ENCODE measurements at regions not wholly inside any gene's neighbourhood (a gene's known extent, or its start where the extent isn't known, plus 50 kb on each side); places are given as distances from the start of the nearest gene placed in this dataset.

DNA sequence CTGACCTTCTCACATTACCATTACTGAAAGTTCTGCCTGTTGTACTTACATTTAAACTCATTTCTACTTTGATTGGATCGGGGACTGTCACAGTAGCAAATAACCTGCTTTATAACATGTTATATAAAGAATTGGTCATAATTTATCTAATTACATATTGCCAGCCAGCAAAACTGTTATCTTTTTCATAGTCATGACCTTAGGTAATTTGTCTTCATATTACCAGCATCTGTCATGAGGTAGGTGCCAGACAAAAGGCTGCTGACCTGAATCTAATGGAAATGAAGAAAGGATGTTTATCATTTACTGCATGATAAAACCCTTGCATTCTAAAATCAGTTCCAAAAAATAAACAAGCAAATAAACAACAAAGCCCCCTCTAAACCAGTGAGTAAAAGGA, 89.4 kb upstream of the LRP1B start:
- POLR2A ChIA-PET, result no interaction called here

GRCh38 chr2:142218471-142218870, 87.7 kb upstream of the LRP1B start:
- H3K4me3 ChIP-seq (ENCODE audit: low read depth in 2 of 2, low read length in 2 of 2), result no peak overlapping the region
- ATAC-seq (no peak), DNase-seq (ENCODE audit: low read depth, low spot score) (no peak)
- no peaks in the 10 kb centered on the region for H3K27me3 ChIP-seq (ENCODE audit: control insufficient read depth, insufficient read depth, low read length)
- ChIA-PET POLR2A (no interaction called here), CTCF (no interaction called here)
- no peak for TF ChIP-seq POLR2AphosphoS5 (IDR thresholded peaks at IDR 0.05; ENCODE audit: low read depth, low read length)
- no peak for TF ChIP-seq CTCF (IDR thresholded peaks at IDR 0.05)
- TF ChIP-seq REST (IDR thresholded peaks at IDR 0.05; ENCODE audit: insufficient read depth in 1 of 2, low read depth in 2 of 2, low read length in 1 of 2), result no peak
- no peak for TF ChIP-seq SIN3A (IDR thresholded peaks at IDR 0.05; ENCODE audit: borderline replicate concordance, insufficient read depth, low read depth, low read length)
- TF ChIP-seq TCF7L2 (IDR thresholded peaks at IDR 0.05; ENCODE audit: low read depth, low read length), result no peak
- peaks cover 4% of the 10 kb centered on the region; the same call in 1 of the 2 replicates for H3K9me3 ChIP-seq (ENCODE audit: control insufficient read depth, insufficient read depth, low read depth, low read length)
- H3K4me1 ChIP-seq (ENCODE audit: control insufficient read depth, insufficient read depth, low read length), result no peaks in the 10 kb centered on the region
- H3K27ac ChIP-seq (ENCODE audit: low read length), result no peak overlapping the region
- H3K36me3 ChIP-seq (ENCODE audit: control insufficient read depth, insufficient read depth, low read length), result no peaks in the 10 kb centered on the region
- intact Hi-C loops (cut with micrococcal nuclease; ENCODE audit: unreplicated experiment) (no loop called here), in situ Hi-C loops (cut with HindIII; ENCODE audit: low pct_unique_long_range_greater_than_20kb, low sequenced_read_pairs) (no loop called here)
- BruUV-seq (replicated peaks), result no TSS peak

More for the DNA sequence above, 89.4 kb upstream of the LRP1B start:
- no peaks in the 10 kb centered on the region for H3K27me3 ChIP-seq (ENCODE audit: control insufficient read depth, insufficient read depth, low read length)
- TF ChIP-seq REST (IDR thresholded peaks at IDR 0.05; ENCODE audit: insufficient read depth in 1 of 2, low read depth in 2 of 2, low read length in 1 of 2) (no peak), CTCF (IDR thresholded peaks at IDR 0.05) (no peak), POLR2AphosphoS5 (IDR thresholded peaks at IDR 0.05; ENCODE audit: low read depth, low read length) (no peak), SIN3A (IDR thresholded peaks at IDR 0.05; ENCODE audit: borderline replicate concordance, insufficient read depth, low read depth, low read length) (no peak), TCF7L2 (IDR thresholded peaks at IDR 0.05; ENCODE audit: low read depth, low read length) (no peak)
- no TSS peak for BruUV-seq (replicated peaks)
- ATAC-seq (no peak), DNase-seq (ENCODE audit: low read depth, low spot score) (no peak)
- peaks cover 4% of the 10 kb centered on the region; the same call in 1 of the 2 replicates for H3K9me3 ChIP-seq (ENCODE audit: control insufficient read depth, insufficient read depth, low read depth, low read length)
- no peak overlapping the region for H3K4me3 ChIP-seq (ENCODE audit: low read depth in 2 of 2, low read length in 2 of 2)
- in situ Hi-C loops (cut with HindIII; ENCODE audit: low pct_unique_long_range_greater_than_20kb, low sequenced_read_pairs) (no loop called here), intact Hi-C loops (cut with micrococcal nuclease; ENCODE audit: unreplicated experiment) (no loop called here)
- no peak overlapping the region for H3K27ac ChIP-seq (ENCODE audit: low read length)
- no peaks in the 10 kb centered on the region for H3K4me1 ChIP-seq (ENCODE audit: control insufficient read depth, insufficient read depth, low read length)
- CTCF ChIA-PET, result no interaction called here
- H3K36me3 ChIP-seq (ENCODE audit: control insufficient read depth, insufficient read depth, low read length), result no peaks in the 10 kb centered on the region
